ENCODE measurements at regions not wholly inside any gene's neighbourhood (a gene's known extent, or its start where the extent isn't known, plus 50 kb on each side); places are given as distances from the start of the nearest gene placed in this dataset.

GRCh38 chr3:159829056-159829455 is 159.6 kb upstream of the IL12A start:
- no peak for TF ChIP-seq CTCF (IDR thresholded peaks at IDR 0.05)
- Mint-ChIP-seq H3K27ac (ENCODE audit: unreplicated experiment) (peak overlapping the region; percentile 46), H3K4me1 (ENCODE audit: unreplicated experiment) (peaks cover 32% of the 10 kb centered on the region), H3K27me3 (ENCODE audit: unreplicated experiment) (no peaks in the 10 kb centered on the region), H3K9me3 (ENCODE audit: unreplicated experiment) (no peaks in the 10 kb centered on the region), H3K36me3 (ENCODE audit: unreplicated experiment) (no peaks in the 10 kb centered on the region), H3K4me3 (ENCODE audit: unreplicated experiment) (no peak overlapping the region)
- DNase-seq (ENCODE audit: extremely low spot score, unreplicated experiment): no peak

- Mint-ChIP-seq H3K27ac (ENCODE audit: unreplicated experiment) (peak overlapping the region; percentile 46), H3K9me3 (ENCODE audit: unreplicated experiment) (no peaks in the 10 kb centered on the region), H3K4me3 (ENCODE audit: unreplicated experiment) (no peak overlapping the region), H3K36me3 (ENCODE audit: unreplicated experiment) (no peaks in the 10 kb centered on the region), H3K4me1 (ENCODE audit: unreplicated experiment) (peaks cover 26% of the 10 kb centered on the region), H3K27me3 (ENCODE audit: unreplicated experiment) (no peaks in the 10 kb centered on the region)
- DNase-seq (ENCODE audit: extremely low spot score, unreplicated experiment): no peak
- no peak for TF ChIP-seq CTCF (IDR thresholded peaks at IDR 0.05)
These were observed 159.0 kb upstream of the IL12A start for GRCh38 chr3:159829539-159830227.

GRCh38 chr3:159830523-159831154 is 158.0 kb upstream of the IL12A start:
- peaks cover 26% of the 10 kb centered on the region for H3K4me1 Mint-ChIP-seq (ENCODE audit: unreplicated experiment)
- no peak overlapping the region for H3K27ac Mint-ChIP-seq (ENCODE audit: unreplicated experiment)
- TF ChIP-seq CTCF (IDR thresholded peaks at IDR 0.05): no peak
- H3K36me3 Mint-ChIP-seq (ENCODE audit: unreplicated experiment): no peaks in the 10 kb centered on the region
- DNase-seq (ENCODE audit: extremely low spot score, unreplicated experiment): no peak
- H3K27me3 Mint-ChIP-seq (ENCODE audit: unreplicated experiment): no peaks in the 10 kb centered on the region
- H3K9me3 Mint-ChIP-seq (ENCODE audit: unreplicated experiment): no peaks in the 10 kb centered on the region
- H3K4me3 Mint-ChIP-seq (ENCODE audit: unreplicated experiment): no peak overlapping the region

- no peak for TF ChIP-seq CTCF (IDR thresholded peaks at IDR 0.05)
- Mint-ChIP-seq H3K27ac (ENCODE audit: unreplicated experiment) (no peak overlapping the region), H3K27me3 (ENCODE audit: unreplicated experiment) (no peaks in the 10 kb centered on the region), H3K4me1 (ENCODE audit: unreplicated experiment) (peaks cover 31% of the 10 kb centered on the region), H3K36me3 (ENCODE audit: unreplicated experiment) (no peaks in the 10 kb centered on the region), H3K9me3 (ENCODE audit: unreplicated experiment) (no peaks in the 10 kb centered on the region), H3K4me3 (ENCODE audit: unreplicated experiment) (no peak overlapping the region)
- no peak for DNase-seq (ENCODE audit: extremely low spot score, unreplicated experiment)
These were observed 157.2 kb upstream of the IL12A start for GRCh38 chr3:159831466-159831865.

- no peaks in the 10 kb centered on the region for H3K27me3 Mint-ChIP-seq (ENCODE audit: unreplicated experiment)
- DNase-seq (ENCODE audit: extremely low spot score, unreplicated experiment): no peak
- H3K36me3 Mint-ChIP-seq (ENCODE audit: unreplicated experiment): no peaks in the 10 kb centered on the region
- no peaks in the 10 kb centered on the region for H3K9me3 Mint-ChIP-seq (ENCODE audit: unreplicated experiment)
- peaks cover 37% of the 10 kb centered on the region for H3K4me1 Mint-ChIP-seq (ENCODE audit: unreplicated experiment)
- H3K4me3 Mint-ChIP-seq (ENCODE audit: unreplicated experiment): no peak overlapping the region
- TF ChIP-seq CTCF (IDR thresholded peaks at IDR 0.05): no peak
- no peak overlapping the region for H3K27ac Mint-ChIP-seq (ENCODE audit: unreplicated experiment)
These were observed 156.6 kb upstream of the IL12A start for GRCh38 chr3:159832024-159832423.
